ENCODE measurements at regions not wholly inside any gene's neighbourhood (a gene's known extent, or its start where the extent isn't known, plus 50 kb on each side); places are given as distances from the start of the nearest gene placed in this dataset.
"Not testable (repeated sequence)": the region's sequence is repeated elsewhere in the genome, so short reads cannot be mapped to it uniquely, and the experiment has no call there.

- DNase-seq (ENCODE audit: low spot score) = not testable (repeated sequence)
Measured at GRCh38 chr7:56697058-56697457, 435.2 kb downstream of the ZNF479 start.

GRCh38 chr7:56686276-56686859 lies 445.9 kb downstream of the ZNF479 start:
- DNase-seq (ENCODE audit: low spot score) = no peak

GRCh38 chr7:56639173-56639746 lies 493.0 kb downstream of the ZNF479 start:
- DNase-seq (ENCODE audit: low spot score) = no peak

- DNase-seq (ENCODE audit: low spot score) = no peak
Measured at GRCh38 chr7:56609852-56610355, 493.7 kb upstream of the NUPR2 start.

GRCh38 chr7:56605146-56605545 lies 488.9 kb upstream of the NUPR2 start:
- no peak for DNase-seq (ENCODE audit: low spot score)

GRCh38 chr7:56578612-56579011 lies 462.4 kb upstream of the NUPR2 start:
- no peak for DNase-seq (ENCODE audit: low spot score)

- no peak for DNase-seq (ENCODE audit: low spot score)
Measured at GRCh38 chr7:56570968-56571367, 454.8 kb upstream of the NUPR2 start.

GRCh38 chr7:56538541-56539429 lies 422.6 kb upstream of the NUPR2 start:
- no peak for DNase-seq (ENCODE audit: low spot score)

- peak; percentile 15 for DNase-seq (ENCODE audit: low spot score)
Measured at GRCh38 chr7:56537952-56538351, 421.7 kb upstream of the NUPR2 start.

- no peak for DNase-seq (ENCODE audit: low spot score)
Measured at GRCh38 chr7:56537477-56537876, 421.3 kb upstream of the NUPR2 start.

GRCh38 chr7:56495165-56495564 lies 378.9 kb upstream of the NUPR2 start:
- DNase-seq (ENCODE audit: low spot score) = no peak

- DNase-seq (ENCODE audit: low spot score) = no peak
Measured at GRCh38 chr7:56493704-56494450, 377.7 kb upstream of the NUPR2 start.

- no peak for DNase-seq (ENCODE audit: low spot score)
Measured at GRCh38 chr7:56493196-56493595, 377.0 kb upstream of the NUPR2 start.

GRCh38 chr7:56491636-56492425 lies 375.6 kb upstream of the NUPR2 start:
- DNase-seq (ENCODE audit: low spot score) = no peak

GRCh38 chr7:56483861-56484550 lies 367.8 kb upstream of the NUPR2 start:
- no peak for DNase-seq (ENCODE audit: low spot score)

GRCh38 chr7:56483153-56483552 lies 366.9 kb upstream of the NUPR2 start:
- DNase-seq (ENCODE audit: low spot score) = no peak

GRCh38 chr7:56479748-56480147 lies 363.5 kb upstream of the NUPR2 start:
- no peak for DNase-seq (ENCODE audit: low spot score)

GRCh38 chr7:56479136-56479535 lies 362.9 kb upstream of the NUPR2 start:
- no peak for DNase-seq (ENCODE audit: low spot score)

GRCh38 chr7:56474271-56474670 lies 358.1 kb upstream of the NUPR2 start:
- no peak for DNase-seq (ENCODE audit: low spot score)

- no peak for DNase-seq (ENCODE audit: low spot score)
Measured at GRCh38 chr7:56471811-56472210, 355.6 kb upstream of the NUPR2 start.
